GM18861 (cell line): ENCODE measurements at regions not wholly inside any gene's neighbourhood (a gene's known extent, or its start where the extent isn't known, plus 50 kb on each side); places are given as distances from the start of the nearest gene placed in this dataset.
"Not testable (repeated sequence)": the region's sequence is repeated elsewhere in the genome, so short reads cannot be mapped to it uniquely, and the experiment has no call there.

Experiments
- ATAC-seq: cut with Tn5 transposase; IDR thresholded peaks from one replicate; pipeline ENCODE4 v1.9.1; 2021; ENCODE audit not compliant: unreplicated experiment

GRCh38 chr5:101783241-101784013 is 512.7 kb downstream of the SLCO4C1 start:
- ATAC-seq: no peak

GRCh38 chr5:101782352-101783103 is 513.6 kb downstream of the SLCO4C1 start:
- ATAC-seq: no peak

- no peak for ATAC-seq
Observed at GRCh38 chr5:101751105-101751504, 545.0 kb downstream of the SLCO4C1 start.

GRCh38 chr5:101743000-101743399 is 553.1 kb downstream of the SLCO4C1 start:
- ATAC-seq: peak; percentile 56

GRCh38 chr5:101728933-101729332 is 567.2 kb downstream of the SLCO4C1 start:
- no peak for ATAC-seq

GRCh38 chr5:101721543-101721942 is 574.5 kb downstream of the SLCO4C1 start:
- no peak for ATAC-seq

GRCh38 chr5:101720033-101720432 is 576.1 kb downstream of the SLCO4C1 start:
- no peak for ATAC-seq

GRCh38 chr5:101717721-101718120 is 578.4 kb downstream of the SLCO4C1 start:
- ATAC-seq: no peak

GRCh38 chr5:101716941-101717340 is 579.1 kb downstream of the SLCO4C1 start:
- no peak for ATAC-seq

GRCh38 chr5:101715790-101716189 is 580.3 kb downstream of the SLCO4C1 start:
- not testable (repeated sequence) for ATAC-seq

- no peak for ATAC-seq
Observed at GRCh38 chr5:101689306-101689705, 606.8 kb downstream of the SLCO4C1 start.

- no peak for ATAC-seq
Observed at GRCh38 chr5:101688156-101688555, 607.9 kb downstream of the SLCO4C1 start.

GRCh38 chr5:101687349-101687985 is 608.6 kb downstream of the SLCO4C1 start:
- ATAC-seq: no peak

- no peak for ATAC-seq
Observed at GRCh38 chr5:101686536-101687157, 609.4 kb downstream of the SLCO4C1 start.

- ATAC-seq: no peak
Observed at GRCh38 chr5:101679816-101680215, 616.3 kb downstream of the SLCO4C1 start.

- ATAC-seq: peak; percentile 73
Observed at GRCh38 chr5:101678481-101679193, 617.4 kb downstream of the SLCO4C1 start.

- ATAC-seq: no peak
Observed at GRCh38 chr5:101677961-101678360, 618.1 kb downstream of the SLCO4C1 start.

- no peak for ATAC-seq
Observed at GRCh38 chr5:101676646-101677045, 619.4 kb downstream of the SLCO4C1 start.

GRCh38 chr5:101675510-101676219 is 620.4 kb downstream of the SLCO4C1 start:
- no peak for ATAC-seq

- ATAC-seq: no peak
Observed at GRCh38 chr5:101673120-101673519, 623.0 kb downstream of the SLCO4C1 start.
